ENCODE measurements at regions not wholly inside any gene's neighbourhood (a gene's known extent, or its start where the extent isn't known, plus 50 kb on each side); places are given as distances from the start of the nearest gene placed in this dataset.

- no peak for DNase-seq (ENCODE audit: low read depth in 1 of 2, low spot score in 1 of 2)
Measured at GRCh38 chr22:19621373-19622060, 92.8 kb upstream of the SEPTIN5 start.

- DNase-seq (ENCODE audit: low read depth in 1 of 2, low spot score in 1 of 2), result no peak
Measured at GRCh38 chr22:19622061-19622441, 92.3 kb upstream of the SEPTIN5 start.

GRCh38 chr22:19625331-19626041 lies 88.8 kb upstream of the SEPTIN5 start:
- no peak for DNase-seq (ENCODE audit: low read depth in 1 of 2, low spot score in 1 of 2)

GRCh38 chr22:19626042-19626587 lies 88.2 kb upstream of the SEPTIN5 start:
- no peak for DNase-seq (ENCODE audit: low read depth in 1 of 2, low spot score in 1 of 2)

GRCh38 chr22:19626666-19627065 lies 87.6 kb upstream of the SEPTIN5 start:
- DNase-seq (ENCODE audit: low read depth in 1 of 2, low spot score in 1 of 2), result no peak

- DNase-seq (ENCODE audit: low read depth in 1 of 2, low spot score in 1 of 2), result no peak
Measured at GRCh38 chr22:19628038-19628776, 86.1 kb upstream of the SEPTIN5 start.

- no peak for DNase-seq (ENCODE audit: low read depth in 1 of 2, low spot score in 1 of 2)
Measured at GRCh38 chr22:19629331-19629719, 85.0 kb upstream of the SEPTIN5 start.

- peak; percentile 82 to 88 for DNase-seq (ENCODE audit: low read depth in 1 of 2, low spot score in 1 of 2)
Measured at GRCh38 chr22:19629720-19630419, 84.4 kb upstream of the SEPTIN5 start.

GRCh38 chr22:19630614-19631013 lies 83.7 kb upstream of the SEPTIN5 start:
- no peak for DNase-seq (ENCODE audit: low read depth in 1 of 2, low spot score in 1 of 2)

GRCh38 chr22:19631899-19632667 lies 82.2 kb upstream of the SEPTIN5 start:
- no peak for DNase-seq (ENCODE audit: low read depth in 1 of 2, low spot score in 1 of 2)

- DNase-seq (ENCODE audit: low read depth in 1 of 2, low spot score in 1 of 2), result no peak
Measured at GRCh38 chr22:19632668-19633148, 81.6 kb upstream of the SEPTIN5 start.

GRCh38 chr22:19634226-19634975 lies 79.9 kb upstream of the SEPTIN5 start:
- no peak for DNase-seq (ENCODE audit: low read depth in 1 of 2, low spot score in 1 of 2)

GRCh38 chr22:19635644-19636043 lies 78.7 kb upstream of the SEPTIN5 start:
- no peak for DNase-seq (ENCODE audit: low read depth in 1 of 2, low spot score in 1 of 2)

- DNase-seq (ENCODE audit: low read depth in 1 of 2, low spot score in 1 of 2), result no peak
Measured at GRCh38 chr22:19636696-19637407, 77.5 kb upstream of the SEPTIN5 start.

GRCh38 chr22:19637408-19638281 lies 76.7 kb upstream of the SEPTIN5 start:
- DNase-seq (ENCODE audit: low read depth in 1 of 2, low spot score in 1 of 2), result no peak

GRCh38 chr22:19638282-19639015 lies 75.9 kb upstream of the SEPTIN5 start:
- DNase-seq (ENCODE audit: low read depth in 1 of 2, low spot score in 1 of 2), result no peak

- DNase-seq (ENCODE audit: low read depth in 1 of 2, low spot score in 1 of 2), result no peak
Measured at GRCh38 chr22:19639610-19640135, 74.6 kb upstream of the SEPTIN5 start.
